H9 (cell line): ENCODE measurements at regions not wholly inside any gene's neighbourhood (a gene's known extent, or its start where the extent isn't known, plus 50 kb on each side); places are given as distances from the start of the nearest gene placed in this dataset.

ENCODE experiments used
- DNase-seq: peaks from one replicate; pipeline ENCODE4 v3.0.0-alpha.2; 2017
- H2AFZ ChIP-seq: one replicate; pipeline ENCODE4 v1.6.1; 2013; ENCODE audit warnings: mild to moderate bottlenecking, low read length, control low read depth, moderate library complexity
- H2AK5ac ChIP-seq: 2 replicates; pipeline ENCODE4 v1.6.1; 2013; ENCODE audit warnings: low read length, control low read depth, mixed read lengths; ENCODE audit not compliant: insufficient read length
- H2BK120ac ChIP-seq: one replicate; pipeline ENCODE4 v1.6.1; 2013; ENCODE audit warnings: low read depth, mild to moderate bottlenecking, low read length, control low read depth, inconsistent platforms; ENCODE audit not compliant: poor library complexity, severe bottlenecking
- H2BK12ac ChIP-seq: 2 replicates; pipeline ENCODE4 v1.6.1; 2013; ENCODE audit warnings: low read length, control low read depth, mixed read lengths, low read depth; ENCODE audit not compliant: insufficient read length
- H2BK15ac ChIP-seq: 2 replicates; pipeline ENCODE4 v1.6.1; 2013; ENCODE audit warnings: low read depth, low read length, control low read depth
- H2BK20ac ChIP-seq: one replicate; pipeline ENCODE4 v1.6.1; 2013; ENCODE audit warnings: low read depth, mild to moderate bottlenecking, low read length, control low read depth, inconsistent platforms; ENCODE audit not compliant: poor library complexity, severe bottlenecking
- H2BK5ac ChIP-seq: 2 replicates; pipeline ENCODE4 v1.6.1; 2013; ENCODE audit warnings: low read length, control low read depth, mixed read lengths; ENCODE audit not compliant: insufficient read length
- H3K14ac ChIP-seq: 2 replicates; pipeline ENCODE4 v1.6.1; 2013; ENCODE audit warnings: low read length, control low read depth; ENCODE audit not compliant: insufficient read depth
- H3K18ac ChIP-seq: 2 replicates; pipeline ENCODE4 v1.6.1; 2013; ENCODE audit warnings: low read depth, mild to moderate bottlenecking, mixed read lengths, low read length, control low read depth; ENCODE audit not compliant: insufficient read length
- H3K23ac ChIP-seq: 2 replicates; pipeline ENCODE4 v1.6.1; 2013; ENCODE audit warnings: low read length, control low read depth, mixed read lengths, low read depth; ENCODE audit not compliant: insufficient read length
- H3K23me2 ChIP-seq: 2 replicates; pipeline ENCODE4 v1.6.1; 2013; ENCODE audit warnings: low read depth, mild to moderate bottlenecking, mixed read lengths, low read length, control low read depth; ENCODE audit not compliant: insufficient read length, poor library complexity, severe bottlenecking
- H3K27ac ChIP-seq: 2 replicates; pipeline ENCODE4 v1.5.1; 2013; ENCODE audit warnings: low read length, control low read depth, mixed read lengths, low read depth; ENCODE audit not compliant: insufficient read length
- H3K27me3 ChIP-seq: 2 replicates; pipeline ENCODE4 v1.6.1; 2013; ENCODE audit warnings: low read length, control low read depth, inconsistent platforms; ENCODE audit not compliant: insufficient read depth
- H3K4ac ChIP-seq: 2 replicates; pipeline ENCODE4 v1.6.1; 2013; ENCODE audit warnings: low read depth, mild to moderate bottlenecking, control low read depth, inconsistent platforms, low read length, moderate library complexity
- H3K4me1 ChIP-seq: 2 replicates; pipeline ENCODE4 v1.6.1; 2013; ENCODE audit warnings: low read length, control low read depth, inconsistent platforms; ENCODE audit not compliant: insufficient read depth
- H3K4me2 ChIP-seq: 2 replicates; pipeline ENCODE4 v1.6.1; 2013; ENCODE audit warnings: low read length, control low read depth, mixed read lengths; ENCODE audit not compliant: insufficient read length, insufficient read depth
- H3K56ac ChIP-seq: 2 replicates; pipeline ENCODE4 v1.6.1; 2013; ENCODE audit warnings: low read depth, mild to moderate bottlenecking, mixed read lengths, low read length, control low read depth; ENCODE audit not compliant: insufficient read length
- H3K79me1 ChIP-seq: 2 replicates; pipeline ENCODE4 v1.6.1; 2013; ENCODE audit warnings: low read depth, mild to moderate bottlenecking, moderate library complexity, low read length, control low read depth, inconsistent platforms; ENCODE audit not compliant: insufficient read depth, poor library complexity, severe bottlenecking
- H3K79me2 ChIP-seq: 2 replicates; pipeline ENCODE4 v1.6.1; 2013; ENCODE audit warnings: low read length, control low read depth, inconsistent platforms; ENCODE audit not compliant: insufficient read depth
- H3K9ac ChIP-seq: 2 replicates; pipeline ENCODE4 v1.6.1; 2013; ENCODE audit warnings: low read length, control low read depth, mixed read lengths; ENCODE audit not compliant: insufficient read length; ENCODE audit errors: extremely low read depth
- H3K9me3 ChIP-seq: one replicate; pipeline ENCODE4 v1.6.1; 2013; ENCODE audit warnings: low read depth, low read length, inconsistent platforms; ENCODE audit not compliant: control insufficient read depth
- H3T11ph ChIP-seq: one replicate; pipeline ENCODE4 v1.6.1; 2013; ENCODE audit warnings: mild to moderate bottlenecking, low read length, control low read depth, inconsistent platforms
- H4K20me1 ChIP-seq: one replicate; pipeline ENCODE4 v1.6.1; 2013; ENCODE audit not compliant: control insufficient read depth, insufficient read length, insufficient read depth
- H4K5ac ChIP-seq: 2 replicates; pipeline ENCODE4 v1.6.1; 2013; ENCODE audit warnings: low read depth, mild to moderate bottlenecking, mixed read lengths, low read length, control low read depth; ENCODE audit not compliant: insufficient read length
- H4K8ac ChIP-seq: replicated peaks from 2 replicates; pipeline ENCODE4 v1.6.1; 2013; ENCODE audit warnings: low read length, control low read depth, mixed read lengths, low read depth; ENCODE audit not compliant: insufficient read length
- H4K91ac ChIP-seq: 2 replicates; pipeline ENCODE4 v1.6.1; 2013; ENCODE audit warnings: low read depth, mild to moderate bottlenecking, moderate library complexity, mixed read lengths, low read length, control low read depth; ENCODE audit not compliant: insufficient read length
- H3K27ac Mint-ChIP-seq, 3 experiments: 2 replicates in 2 of 3; 3 replicates in 1 of 3; pipeline ENCODE4 v1.8.0; 2020 to 2021; ENCODE audit warnings: mixed read lengths in 3 of 3, mild to moderate bottlenecking in 1 of 3, moderate library complexity in 1 of 3
- H3K27me3 Mint-ChIP-seq: 2 replicates; pipeline ENCODE4 v1.8.0; 2021; ENCODE audit warnings: low read depth, mild to moderate bottlenecking, moderate library complexity, mixed read lengths
- H3K36me3 Mint-ChIP-seq, 3 experiments: 2 replicates in 2 of 3; 3 replicates in 1 of 3; pipeline ENCODE4 v1.8.0; 2020 to 2021; ENCODE audit warnings: low read depth in 3 of 3, mixed read lengths in 3 of 3; ENCODE audit not compliant: insufficient read depth in 1 of 3
- H3K4me1 Mint-ChIP-seq, 2 experiments: 2 replicates each; pipeline ENCODE4 v1.8.0; 2020; ENCODE audit warnings: mixed read lengths in 2 of 2
- H3K4me3 Mint-ChIP-seq, 2 experiments: 2 replicates in 1 of 2; 3 replicates in 1 of 2; pipeline ENCODE4 v1.8.0; 2020 to 2021; ENCODE audit warnings: mild to moderate bottlenecking in 2 of 2, mixed read lengths in 2 of 2, moderate library complexity in 1 of 2
- H3K9me3 Mint-ChIP-seq, 2 experiments: 2 replicates in 1 of 2; 3 replicates in 1 of 2; pipeline ENCODE4 v1.8.0; 2020; ENCODE audit warnings: mild to moderate bottlenecking in 2 of 2, mixed read lengths in 2 of 2, moderate library complexity in 1 of 2
- CTCF ChIP-seq: fragments of 200-600 bp; sonication (generic); conservative IDR thresholded peaks from 3 replicates; pipeline ENCODE4 v1.8.0; 2021; ENCODE audit warnings: antibody characterized with exemption, mild to moderate bottlenecking
- WGBS: extraction: QIAGEN DNeasy Blood & Tissue Kit; methylation state at CpG from one replicate; pipeline ENCODE4 v1.1.7; 2013; ENCODE audit warnings: missing lambda C conversion rate, low lambda C conversion rate, mixed read lengths; ENCODE audit not compliant: insufficient read length; ENCODE audit errors: extremely low coverage; 5-methylcytosine and 5-hydroxymethylcytosine counted together

GRCh38 chr6:30265181-30265580 is 52.0 kb upstream of the TRIM26 start:
- H3K14ac ChIP-seq = no peak overlapping the region
- H4K20me1 ChIP-seq = no peaks in the 10 kb centered on the region
- no peak overlapping the region for H4K8ac ChIP-seq
- H3K4ac ChIP-seq = no peak overlapping the region
- Mint-ChIP-seq H3K27me3 (peaks cover 14% of the 10 kb centered on the region), H3K36me3 (peaks cover 41 to 51% (median 48%) of the 10 kb centered on the region in 3 experiments), H3K4me1 (no peaks in the 10 kb centered on the region; a peak in 1 of 4 replicates), H3K9me3 (peaks cover 6 to 10% of the 10 kb centered on the region in 2 experiments; a peak in 4 of 5 replicates), H3K4me3 (no peak overlapping the region), H3K27ac (no peak overlapping the region)
- H2BK120ac ChIP-seq = no peak overlapping the region
- H3K23me2 ChIP-seq = peaks cover under 1% of the 10 kb centered on the region
- no peak overlapping the region for H3K23ac ChIP-seq
- no peaks in the 10 kb centered on the region for H3K9me3 ChIP-seq
- H2AFZ ChIP-seq = no peak overlapping the region
- no CpG with 5 or more reads among the region's 4 CpGs for WGBS
- H3K79me1 ChIP-seq = no peaks in the 10 kb centered on the region
- no peak overlapping the region for H3K56ac ChIP-seq
- H2BK12ac ChIP-seq = no peak overlapping the region
- H3T11ph ChIP-seq = no peak overlapping the region
- H2BK20ac ChIP-seq = no peak overlapping the region
- H2BK15ac ChIP-seq = no peak overlapping the region
- no peak for TF ChIP-seq CTCF
- H3K18ac ChIP-seq = no peak overlapping the region
- H3K4me1 ChIP-seq = no peaks in the 10 kb centered on the region; the same call in 1 of the 2 replicates
- H3K79me2 ChIP-seq = no peaks in the 10 kb centered on the region
- H4K91ac ChIP-seq = no peak overlapping the region
- no peak overlapping the region for H3K9ac ChIP-seq
- no peak overlapping the region for H4K5ac ChIP-seq
- H3K27ac ChIP-seq = no peak overlapping the region
- no peak overlapping the region for H2AK5ac ChIP-seq
- no peak overlapping the region for H3K4me2 ChIP-seq
- H3K27me3 ChIP-seq = peaks cover 6% of the 10 kb centered on the region; the same call in 1 of the 2 replicates
- no peak overlapping the region for H2BK5ac ChIP-seq
- no peak for DNase-seq
